ENCODE measurements at regions not wholly inside any gene's neighbourhood (a gene's known extent, or its start where the extent isn't known, plus 50 kb on each side); places are given as distances from the start of the nearest gene placed in this dataset.

DNA sequence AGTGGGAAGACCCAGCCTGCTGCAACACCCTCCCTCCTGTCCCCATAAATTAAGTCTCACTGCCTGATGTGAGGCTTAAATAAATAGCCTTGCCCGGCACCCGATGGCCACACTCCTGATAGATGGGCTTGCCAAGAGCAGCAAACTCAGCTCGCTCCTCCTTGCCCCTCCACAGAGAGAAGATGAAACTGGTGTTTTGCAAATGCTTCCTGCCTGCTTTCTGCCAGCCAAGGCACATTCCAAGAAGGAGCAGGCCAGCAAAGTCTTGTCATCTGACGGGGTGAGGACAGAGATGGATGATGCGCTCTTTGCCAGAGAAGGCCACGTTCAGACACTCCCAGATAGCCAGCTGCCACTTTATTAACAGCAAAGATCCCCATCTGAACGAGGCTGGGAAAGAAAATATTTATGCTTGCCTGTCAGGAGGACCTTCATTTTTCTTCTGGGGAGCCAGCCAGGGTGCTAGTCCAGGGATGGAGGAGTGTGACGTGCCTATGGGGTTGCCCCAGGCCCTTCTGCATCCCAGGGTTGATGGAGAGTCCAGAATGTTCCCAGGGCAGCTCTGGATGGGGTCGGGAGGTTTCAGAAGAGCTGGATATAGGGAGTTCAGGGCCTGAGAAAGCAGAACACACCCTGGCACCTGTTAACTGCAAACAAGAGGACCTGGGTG, 265.4 kb downstream of the FOXD2 start:
- no peak for DNase-seq (ENCODE audit: low read depth in 2 of 2)

DNA sequence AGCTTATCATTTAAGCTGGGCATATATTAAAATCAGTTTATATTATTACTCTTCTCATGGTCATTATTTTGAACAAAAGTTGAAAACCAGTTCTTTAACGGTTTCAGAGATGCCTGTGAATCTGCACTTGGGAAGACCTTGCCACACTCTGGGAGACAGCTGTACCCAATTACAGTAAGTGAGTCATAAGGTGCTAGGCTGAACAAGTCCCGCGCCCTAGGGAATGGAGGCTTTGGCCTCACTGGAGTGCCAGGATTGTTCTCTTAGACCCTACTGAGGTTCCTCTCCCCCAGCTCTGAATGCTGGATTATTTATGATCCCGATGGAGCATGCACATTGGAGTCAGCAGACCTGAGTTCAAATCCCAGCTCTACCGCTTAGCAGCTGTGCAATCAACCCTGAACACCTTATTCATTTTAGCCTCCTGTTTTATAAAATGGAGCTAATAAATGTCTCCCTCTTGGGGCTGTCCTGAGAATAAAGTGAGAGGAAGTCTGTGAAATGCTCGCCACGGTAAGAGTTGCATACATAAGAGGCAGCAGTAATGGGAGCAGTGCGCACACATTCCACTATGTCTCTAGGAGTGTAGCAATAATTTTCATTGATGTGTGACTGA, 266.2 kb downstream of the FOXD2 start:
- no peak for DNase-seq (ENCODE audit: low read depth in 2 of 2)

DNA sequence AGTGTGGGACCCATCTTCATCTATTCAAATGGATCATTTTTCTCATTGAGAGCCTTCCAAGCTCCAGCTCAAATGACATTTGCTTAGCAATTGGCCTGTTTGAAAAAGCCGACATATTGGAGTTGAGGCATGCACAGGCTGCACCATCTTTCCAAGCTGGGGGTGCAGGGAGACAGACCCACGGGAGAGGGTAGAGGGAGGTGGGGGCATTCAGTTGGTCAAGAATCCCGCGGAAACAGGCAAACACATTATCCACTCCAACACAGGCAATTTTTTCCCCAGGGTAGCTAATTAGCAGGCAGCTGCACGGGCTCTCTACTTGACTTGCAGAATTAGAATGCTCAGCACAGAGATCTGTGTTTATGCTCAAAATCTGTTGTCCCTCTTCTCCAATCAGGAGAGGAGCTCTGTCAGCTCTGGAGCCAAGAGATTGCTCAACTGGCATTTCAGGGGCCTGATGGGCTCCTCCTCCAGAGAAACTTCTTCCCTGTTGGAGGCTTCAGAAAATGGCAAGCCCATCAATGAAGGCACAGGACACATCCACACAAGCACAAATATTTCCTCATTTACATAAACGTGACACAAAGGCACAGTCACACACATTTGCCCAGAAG, 267.8 kb downstream of the FOXD2 start:
- no peak for DNase-seq (ENCODE audit: low read depth in 2 of 2)

- DNase-seq (ENCODE audit: low read depth in 2 of 2) = no peak
These were observed 269.7 kb downstream of the FOXD2 start for GRCh38 chr1:47707503-47707902.

DNA sequence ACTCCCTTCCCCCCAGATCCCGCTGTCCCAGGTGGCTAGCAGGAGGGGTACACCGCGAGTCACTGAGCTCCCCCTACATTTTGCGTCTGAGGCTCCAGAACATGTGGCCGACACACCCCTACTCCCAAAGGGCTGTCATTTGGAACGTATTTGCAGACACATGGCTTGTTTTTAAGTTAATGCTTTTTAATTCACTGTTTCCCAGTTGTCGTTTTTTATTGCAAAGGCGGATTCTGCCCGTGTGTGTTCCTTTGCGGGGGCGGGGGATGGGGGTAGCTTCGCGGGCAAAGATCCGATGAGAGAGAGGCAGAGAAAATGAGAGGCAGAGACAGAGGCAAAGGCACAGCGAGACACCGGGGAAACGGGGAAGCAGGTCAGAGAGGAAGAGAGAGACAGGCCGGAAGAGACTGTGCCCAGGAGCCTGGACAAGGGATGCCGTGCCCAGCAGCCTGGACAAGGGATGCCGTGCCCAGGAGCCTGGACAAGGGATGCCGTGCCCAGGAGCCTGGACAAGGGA, 270.2 kb downstream of the FOXD2 start:
- DNase-seq (ENCODE audit: low read depth in 2 of 2) = no peak

- DNase-seq (ENCODE audit: low read depth in 2 of 2) = no peak
These were observed 270.8 kb downstream of the FOXD2 start for GRCh38 chr1:47708658-47709018.

GRCh38 chr1:47709019-47709871, 271.4 kb downstream of the FOXD2 start:
- DNase-seq (ENCODE audit: low read depth in 2 of 2) = no peak

DNA sequence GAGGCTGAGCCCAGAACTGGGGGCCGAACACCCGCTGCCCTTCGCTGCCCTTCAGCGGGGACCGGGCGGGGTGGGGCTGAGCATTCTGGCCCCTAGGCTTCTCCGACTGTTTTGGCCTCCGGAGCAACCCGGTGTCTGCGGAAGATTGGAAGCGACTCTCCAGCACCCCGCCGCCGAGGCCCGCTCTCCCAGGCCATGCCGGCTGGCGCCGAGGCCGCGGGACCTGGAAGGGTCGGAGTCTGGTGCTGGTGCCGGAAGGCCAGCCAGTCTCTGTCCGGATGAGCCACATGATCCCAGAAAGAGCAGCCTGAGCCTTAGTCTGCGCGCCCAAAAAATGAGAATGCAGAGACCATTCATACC, 272.0 kb downstream of the FOXD2 start:
- no peak for DNase-seq (ENCODE audit: low read depth in 2 of 2)

DNA sequence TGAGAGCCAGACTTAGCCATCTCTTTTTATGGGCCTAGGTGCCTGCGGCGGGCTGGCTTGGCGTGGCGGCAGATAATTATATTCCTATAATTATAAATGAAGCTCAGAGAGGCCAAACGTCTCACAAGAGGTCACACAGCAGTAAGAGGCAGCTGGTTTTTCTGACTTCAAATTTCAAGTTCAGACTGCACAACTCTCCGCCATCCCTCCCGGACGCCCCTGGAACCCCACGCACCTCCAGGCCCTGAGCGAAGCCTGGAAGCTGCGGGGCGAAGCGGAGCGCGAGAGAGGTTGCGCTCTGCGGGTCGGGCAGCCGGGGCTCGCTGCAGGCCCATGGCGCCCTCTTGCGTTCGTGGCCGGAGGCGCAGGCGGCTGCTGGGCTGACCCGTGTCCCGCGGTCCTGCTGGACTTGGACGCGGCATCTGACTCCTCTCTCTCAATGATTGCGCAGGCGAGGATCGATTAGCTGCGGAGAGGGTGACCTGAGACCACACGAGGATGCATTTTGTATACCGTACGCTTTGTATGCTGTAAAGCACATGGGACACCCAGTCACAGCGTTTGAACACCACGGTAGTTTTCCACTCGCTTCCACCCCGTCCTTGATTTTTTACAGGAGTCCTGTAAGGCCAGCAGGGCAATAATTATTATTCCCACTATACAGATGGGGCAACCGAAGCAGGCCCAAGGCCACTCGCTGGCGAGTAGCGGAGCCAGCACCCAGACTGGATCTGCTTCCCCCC, 272.7 kb downstream of the FOXD2 start:
- DNase-seq (ENCODE audit: low read depth in 2 of 2) = peak; percentile 67

Data from stimulated activated CD8-positive, alpha-beta memory T cell treated with anti-CD3 and anti-CD28 coated beads, Interleukin-2, amount 100 ng/mL, for 48 hours (primary cell).